NOMO-1 treated with dmso at 0.1 percent for 144 hours (cell line): ENCODE measurements at regions not wholly inside any gene's neighbourhood (a gene's known extent, or its start where the extent isn't known, plus 50 kb on each side); places are given as distances from the start of the nearest gene placed in this dataset.

Source experiments
- DNase-seq: peaks from one replicate; lab custom pipeline; 2025; ENCODE audit not compliant: unreplicated experiment; lab: John Stamatoyannopoulos, UW

DNA sequence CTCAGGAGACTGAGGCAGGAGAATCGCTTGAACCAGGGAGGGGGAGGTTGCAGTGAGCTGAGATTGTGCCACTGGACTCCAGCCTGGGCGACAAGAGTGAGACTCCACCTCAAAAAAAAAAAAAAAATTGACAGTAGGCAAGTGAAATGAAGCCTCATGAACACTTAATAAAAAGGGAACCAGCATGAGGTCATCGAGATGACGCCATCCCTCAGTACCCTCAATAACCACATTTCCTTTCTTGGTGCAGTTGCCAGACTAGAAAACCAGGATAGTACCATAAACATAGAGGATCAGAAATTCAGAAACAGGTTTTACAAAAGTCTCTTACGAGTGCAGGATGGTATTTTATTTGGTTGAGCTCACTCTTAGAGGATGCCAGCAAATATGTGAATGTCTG lies 584.1 kb downstream of the MAFB start:
- no peak for DNase-seq

DNA sequence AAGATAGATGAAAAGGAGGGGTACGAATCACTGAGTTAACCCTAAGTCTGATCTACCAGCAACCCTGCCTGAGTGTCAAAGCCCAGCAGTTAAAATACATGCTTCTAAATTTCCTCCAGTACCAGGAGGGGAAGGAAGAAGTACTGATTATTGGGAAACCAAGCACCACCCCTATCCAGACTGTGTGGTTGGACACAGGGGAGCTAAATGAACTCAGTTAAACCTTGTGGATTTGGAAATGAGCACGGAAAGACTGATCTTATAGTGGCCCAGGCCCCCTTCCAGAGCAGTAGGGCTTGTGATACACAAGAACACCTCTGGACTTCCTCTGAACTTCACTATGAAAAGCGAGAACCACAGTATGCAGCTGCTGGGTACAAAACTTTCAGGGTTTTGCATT lies 585.6 kb downstream of the MAFB start:
- no peak for DNase-seq

DNA sequence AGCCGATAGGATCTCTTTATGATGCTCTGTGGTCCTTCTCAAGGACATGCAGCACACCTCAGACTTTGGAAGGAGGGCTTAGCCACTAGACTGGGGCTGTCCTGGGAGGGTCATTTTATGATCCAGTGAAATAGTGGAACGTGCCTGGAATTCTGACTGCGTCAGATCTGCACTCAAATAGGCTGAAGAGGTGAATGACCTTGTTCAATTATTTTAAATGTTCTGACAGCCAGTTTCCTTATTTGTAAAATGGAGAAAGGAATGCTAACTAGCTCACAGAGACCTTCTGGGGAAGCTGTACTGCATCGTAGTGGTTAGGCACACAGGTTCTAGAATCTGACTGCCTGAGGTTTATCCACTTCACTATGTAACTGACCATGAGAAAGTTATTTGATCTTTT lies 587.5 kb downstream of the MAFB start:
- no peak for DNase-seq

DNA sequence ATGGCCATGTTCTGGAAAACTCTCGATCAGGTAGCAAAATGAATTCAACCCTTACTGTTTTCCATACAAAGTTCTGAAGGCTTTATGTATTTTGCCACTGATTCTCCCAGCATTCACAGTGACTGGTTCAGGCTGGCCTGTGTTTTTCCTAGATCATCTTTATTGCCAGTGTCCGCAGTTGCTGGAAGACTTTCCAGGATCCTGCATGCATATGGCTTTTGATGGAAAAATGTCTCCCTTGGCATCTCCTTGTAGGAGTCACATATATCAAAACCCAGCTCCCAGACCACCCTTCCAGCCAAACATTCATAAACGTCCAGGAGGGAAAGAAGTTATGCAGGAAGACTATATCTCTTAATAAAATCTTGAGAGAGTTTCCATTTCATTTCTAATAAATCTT lies 588.8 kb downstream of the MAFB start:
- DNase-seq: no peak

DNA sequence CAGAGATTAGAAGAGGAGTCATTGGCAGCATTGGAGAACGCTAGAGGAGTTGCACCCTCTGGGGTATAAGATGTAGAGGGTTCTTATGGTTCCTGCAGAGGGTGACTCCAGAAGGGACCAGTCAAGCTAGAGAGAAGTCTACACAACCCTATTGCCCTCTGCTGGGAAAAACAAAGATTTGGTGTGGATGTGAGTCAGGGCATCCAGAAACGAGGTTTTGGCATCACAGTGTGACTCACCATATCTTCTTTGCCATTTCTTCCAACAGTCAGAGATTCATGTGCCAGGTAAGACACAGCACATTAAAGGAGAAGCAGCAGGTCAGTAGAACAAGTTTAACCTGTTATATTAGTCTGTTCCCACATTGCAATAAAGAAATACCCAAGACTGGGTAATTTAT lies 598.8 kb downstream of the MAFB start:
- DNase-seq: no peak

DNA sequence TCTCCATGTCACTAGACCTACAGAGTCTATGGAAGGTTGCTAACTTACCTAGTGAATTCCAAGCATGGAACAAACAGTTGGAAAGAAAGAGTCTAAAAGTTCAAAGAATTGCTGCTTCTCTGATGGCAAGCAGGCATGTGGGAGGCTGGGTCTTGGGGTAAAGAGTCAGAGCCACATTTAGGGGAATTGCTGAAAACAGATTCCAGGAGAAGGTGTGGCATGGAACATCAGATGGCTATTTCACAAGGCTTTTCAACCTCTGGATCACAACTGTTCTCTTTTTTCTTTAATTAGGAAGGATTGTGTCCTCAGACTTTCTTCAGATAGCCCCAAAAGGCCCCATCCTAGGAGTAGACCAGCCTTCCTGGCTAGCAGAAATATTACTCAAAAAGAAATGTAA lies 601.5 kb downstream of the MAFB start:
- no peak for DNase-seq

DNA sequence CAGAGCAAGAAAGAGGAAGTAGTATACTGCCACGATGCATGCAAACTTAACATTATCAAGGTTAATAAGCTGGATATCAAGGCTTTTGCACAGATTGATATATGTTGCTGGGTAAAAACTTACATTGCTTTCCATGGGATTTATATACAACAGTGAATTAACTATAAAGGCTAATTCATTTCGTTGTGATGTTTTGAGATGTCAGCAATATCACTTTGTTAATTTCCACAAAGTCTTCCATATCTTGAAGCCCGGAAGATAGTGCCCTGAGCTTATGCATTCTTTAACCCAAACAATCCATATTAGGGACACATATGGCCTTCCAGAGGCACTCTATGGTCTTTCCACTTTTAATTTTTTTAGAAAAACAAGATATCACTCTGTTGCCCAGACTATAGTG lies 603.5 kb downstream of the MAFB start:
- DNase-seq: no peak

DNA sequence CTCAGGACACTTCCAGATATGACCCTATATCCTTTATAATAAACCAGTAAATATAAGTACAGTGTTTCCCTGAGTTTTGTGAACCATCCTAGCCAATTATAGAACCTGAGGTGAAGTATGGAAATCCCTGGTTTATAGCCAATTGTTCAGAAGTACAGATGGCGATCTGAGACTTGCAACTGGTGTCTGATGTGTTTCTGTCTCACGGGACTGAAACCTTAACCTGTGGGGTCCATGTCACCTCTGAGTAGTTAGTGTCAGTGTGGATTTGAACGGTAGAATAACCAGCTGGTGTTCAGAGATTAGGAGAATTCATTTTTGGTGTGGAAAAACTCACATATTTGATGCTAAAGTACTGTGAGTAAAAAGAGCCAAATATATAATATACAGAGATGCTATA lies 606.6 kb downstream of the MAFB start:
- DNase-seq: no peak

DNA sequence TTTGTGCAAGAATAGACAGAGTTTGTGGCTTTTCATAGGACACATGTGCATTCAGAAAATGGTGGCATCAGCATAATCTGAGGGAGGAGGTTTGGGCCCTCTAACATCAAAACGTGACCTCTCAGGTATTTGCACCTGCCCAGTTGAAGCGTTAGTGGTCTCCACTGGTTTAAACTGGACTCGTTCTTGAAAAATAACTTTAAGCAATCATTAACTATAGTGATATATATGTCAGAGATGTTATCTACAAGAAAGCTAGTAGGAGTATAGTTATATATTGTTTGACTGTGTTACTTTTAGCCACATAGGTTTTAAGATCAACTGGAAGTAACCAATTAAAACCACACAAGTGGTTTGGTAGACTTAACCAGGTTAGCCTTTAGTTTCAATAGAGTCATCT lies 607.4 kb downstream of the MAFB start:
- DNase-seq: no peak

DNA sequence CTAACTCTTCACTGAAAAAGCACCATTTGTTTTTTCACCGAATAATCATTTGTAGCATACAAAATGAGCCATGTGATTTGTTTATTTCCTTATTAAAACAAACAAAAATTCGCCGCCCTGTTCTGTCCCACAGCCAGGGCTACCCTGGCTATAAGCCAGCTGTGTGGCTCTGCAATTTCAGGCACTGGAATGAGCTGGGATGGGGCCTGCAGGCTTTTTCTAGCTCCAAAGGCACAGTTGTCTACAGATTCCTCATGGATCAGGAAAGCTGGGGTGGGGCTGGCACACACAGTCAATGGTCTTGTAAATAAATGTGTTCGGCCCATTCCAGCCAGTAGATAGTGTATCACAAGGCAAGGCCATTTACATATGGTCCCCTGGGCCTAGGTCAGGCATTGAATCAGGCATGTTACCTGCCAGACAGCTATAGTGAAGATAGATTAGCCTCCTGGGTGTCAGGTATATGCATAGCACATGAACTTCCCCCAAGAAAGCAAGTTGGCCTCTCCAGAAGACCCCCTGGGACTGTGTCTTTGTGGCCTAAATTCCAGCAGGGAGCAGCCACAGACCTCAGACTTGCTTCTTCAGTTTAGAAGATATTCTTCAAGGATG lies 608.9 kb downstream of the MAFB start:
- DNase-seq: no peak

DNA sequence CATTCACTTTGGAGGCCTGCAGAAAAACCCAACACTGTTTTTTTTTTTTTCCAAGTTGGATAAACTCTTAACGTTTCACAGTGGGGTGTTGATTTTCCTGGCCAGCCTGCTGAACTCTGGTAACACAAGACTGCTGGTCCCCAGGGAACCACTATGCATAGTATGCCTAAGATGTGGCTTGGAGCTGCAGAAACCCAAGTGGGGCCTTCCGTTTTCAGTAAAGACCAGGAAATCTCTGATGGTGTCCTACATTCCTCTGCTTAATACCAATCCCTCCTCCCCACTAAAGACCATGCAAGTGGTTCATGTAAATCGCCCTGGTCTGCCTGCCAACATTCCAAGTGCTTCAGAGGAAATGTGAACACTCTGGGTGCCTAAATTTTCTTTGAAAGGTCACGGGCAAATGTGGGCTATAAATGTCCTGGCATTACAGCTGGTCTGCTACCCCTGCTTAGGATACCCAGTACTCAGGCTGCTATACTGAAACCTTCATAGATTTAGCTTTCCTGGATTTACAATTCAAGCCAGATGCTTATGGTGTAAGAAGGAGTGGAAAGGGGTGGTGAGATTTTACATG lies 615.4 kb downstream of the MAFB start:
- no peak for DNase-seq

DNA sequence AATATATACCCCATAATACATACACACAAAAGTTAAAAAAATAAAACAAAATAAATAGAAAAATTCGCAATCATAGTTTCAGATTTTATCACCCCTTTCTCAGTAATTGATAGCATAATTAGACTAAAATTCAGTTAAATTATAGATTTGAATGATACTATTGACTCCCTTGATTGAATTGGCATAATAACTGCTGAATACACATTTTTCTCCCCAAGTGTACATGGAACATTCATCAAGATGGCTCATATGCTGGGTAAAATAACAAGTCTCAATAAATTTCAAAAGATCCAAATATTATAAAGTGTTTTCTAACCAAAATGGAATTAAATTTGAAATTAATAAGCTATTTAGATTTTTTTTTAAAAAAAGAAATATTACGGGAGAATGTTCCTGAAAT lies 616.1 kb downstream of the MAFB start:
- DNase-seq: no peak

DNA sequence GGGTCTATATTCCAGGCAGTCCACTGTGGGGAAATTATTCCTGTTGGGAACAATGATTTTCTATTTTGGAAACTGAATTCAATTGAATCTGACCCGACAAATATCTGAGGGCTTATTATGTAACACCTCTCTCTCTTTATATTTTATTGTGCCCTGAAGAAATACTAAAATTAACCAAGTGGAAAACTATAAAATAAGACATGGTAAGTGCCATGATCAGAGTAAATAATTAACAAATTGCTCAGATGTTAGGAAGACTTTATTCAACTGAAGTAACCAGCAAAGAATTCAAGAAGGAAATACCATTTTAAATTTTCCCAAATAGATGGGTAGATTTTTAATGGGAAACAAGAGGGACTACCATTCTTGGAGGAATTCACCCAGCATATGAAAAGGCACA lies 632.9 kb downstream of the MAFB start:
- DNase-seq: no peak

DNA sequence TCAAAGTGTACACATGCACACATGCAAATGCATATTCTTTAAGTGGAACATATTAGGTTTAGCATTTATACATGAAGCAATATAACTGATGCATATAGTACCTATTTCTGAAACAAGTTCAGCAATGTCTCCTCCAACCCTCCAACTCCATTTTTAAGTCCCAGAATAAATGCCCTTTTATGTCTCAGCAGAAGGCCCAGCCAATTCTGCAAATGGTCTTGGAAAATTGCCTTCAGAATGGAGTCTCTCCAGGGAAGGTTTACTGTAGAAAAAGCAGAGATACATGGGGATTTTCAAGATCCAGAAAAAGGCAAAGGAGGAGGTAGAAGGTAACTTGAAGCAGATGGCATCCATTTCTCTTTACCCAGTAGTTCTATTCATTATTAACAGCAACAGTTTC lies 633.3 kb downstream of the MAFB start:
- DNase-seq: no peak

DNA sequence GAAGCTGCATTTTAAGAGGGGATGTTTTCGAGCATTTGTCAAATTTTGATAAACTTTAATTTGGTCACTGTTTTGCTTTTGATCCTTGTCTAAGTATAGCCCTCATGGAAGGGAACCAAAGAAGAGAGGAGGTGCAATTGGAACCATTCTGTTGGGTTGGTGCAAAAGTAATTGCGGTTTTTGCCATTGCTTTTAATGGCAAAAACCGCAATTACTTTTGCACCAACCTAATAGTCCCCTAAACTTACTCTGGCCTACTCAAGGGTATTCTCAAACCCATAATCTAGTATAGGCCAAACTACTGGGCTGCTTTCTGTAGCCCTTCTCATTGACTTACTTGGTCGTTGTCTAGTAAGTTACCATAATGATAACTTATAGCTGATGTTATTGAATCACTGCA lies 634.7 kb downstream of the MAFB start:
- no peak for DNase-seq

DNA sequence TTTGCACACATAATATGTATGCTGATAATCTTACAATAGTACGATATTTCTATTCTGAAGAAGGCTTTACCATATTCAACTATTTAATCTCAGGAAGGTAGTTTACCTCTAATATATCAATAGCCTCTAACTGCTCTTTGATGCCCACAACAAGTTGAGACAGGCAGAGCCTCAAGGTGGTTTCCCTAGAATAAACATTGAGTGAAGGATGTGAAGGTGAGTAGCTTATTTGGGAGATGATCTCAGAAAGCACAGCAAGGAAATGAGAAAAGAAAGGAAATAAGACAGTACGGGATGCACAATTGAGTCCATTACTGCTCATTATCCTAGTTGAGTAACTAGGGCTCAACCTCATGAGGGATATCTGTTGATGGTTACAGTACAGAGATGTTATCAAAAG lies 638.4 kb downstream of the MAFB start:
- DNase-seq: no peak

DNA sequence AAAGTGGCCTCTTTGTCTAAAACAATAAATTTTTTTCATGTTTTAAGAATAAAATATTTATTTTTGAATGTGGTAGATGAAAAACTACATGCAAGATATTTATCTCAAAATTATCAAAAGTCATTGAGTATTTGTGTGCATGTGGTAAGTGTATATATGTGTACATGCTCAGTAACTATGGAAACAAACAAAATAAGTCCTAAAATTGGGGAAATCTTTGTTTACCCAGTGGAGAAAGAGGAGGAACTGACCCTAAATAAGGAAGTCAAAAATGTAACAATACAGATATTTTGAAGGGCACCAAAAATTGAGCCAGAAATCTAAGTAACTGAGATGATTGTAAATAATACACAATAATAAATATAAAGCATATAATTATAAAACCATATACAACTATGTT lies 639.2 kb downstream of the MAFB start:
- DNase-seq: no peak

DNA sequence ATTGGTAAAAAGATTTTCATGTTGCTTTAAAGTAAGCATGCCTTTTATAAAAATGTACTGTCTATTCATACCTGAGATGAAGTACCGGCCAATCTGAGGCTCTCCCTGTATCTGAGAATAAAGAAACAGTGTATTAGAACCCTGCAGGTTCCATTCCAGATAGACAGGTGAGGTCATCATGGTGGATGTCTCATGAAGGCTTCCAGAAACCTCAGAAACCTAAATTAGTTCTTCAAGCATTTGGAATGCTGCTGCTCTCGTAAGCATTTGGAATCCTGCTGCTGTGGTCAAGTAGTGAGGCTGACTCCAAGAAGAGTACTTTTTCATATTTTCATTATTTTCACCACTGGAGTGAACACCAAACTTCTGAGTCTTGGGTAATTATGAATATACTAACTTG lies 642.3 kb downstream of the MAFB start:
- DNase-seq: no peak

DNA sequence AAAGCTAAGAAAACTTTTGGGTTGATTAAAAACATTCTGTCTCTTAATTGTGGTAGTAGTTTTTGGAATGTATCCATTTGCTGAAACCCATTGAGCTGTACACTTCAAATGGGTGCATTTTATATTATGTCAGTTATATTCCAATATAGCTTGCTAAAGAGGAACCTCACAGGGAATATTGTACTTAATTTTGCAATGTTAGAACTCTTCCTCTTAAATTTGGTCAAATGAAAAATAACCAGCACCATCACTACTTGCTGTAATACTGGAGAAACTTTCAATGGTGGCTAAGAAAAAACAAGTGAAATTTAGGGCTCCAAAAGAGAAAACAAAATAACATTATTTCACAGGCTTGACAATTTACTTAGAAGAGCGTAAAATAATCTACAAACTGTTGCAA lies 651.5 kb downstream of the MAFB start:
- no peak for DNase-seq

DNA sequence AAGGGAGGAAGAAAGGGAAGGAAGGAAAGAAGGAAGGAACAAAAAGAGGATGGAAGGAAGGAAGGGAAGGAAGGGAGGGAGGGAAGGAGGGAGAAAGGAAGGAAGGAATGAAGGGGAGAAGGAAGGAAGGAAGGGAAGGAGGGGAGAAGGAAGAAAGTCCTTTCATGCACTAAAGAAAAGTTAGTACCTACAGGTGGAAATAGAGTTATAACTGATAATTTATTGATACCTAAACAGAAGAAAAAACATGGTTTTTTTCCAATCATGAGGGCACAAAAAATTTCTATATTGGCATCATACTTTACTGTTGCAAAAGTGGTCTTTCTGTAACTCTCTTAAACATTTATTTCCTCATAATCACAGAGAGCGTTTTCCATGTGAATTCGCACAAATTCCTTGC lies 659.4 kb downstream of the MAFB start:
- DNase-seq: no peak

DNA sequence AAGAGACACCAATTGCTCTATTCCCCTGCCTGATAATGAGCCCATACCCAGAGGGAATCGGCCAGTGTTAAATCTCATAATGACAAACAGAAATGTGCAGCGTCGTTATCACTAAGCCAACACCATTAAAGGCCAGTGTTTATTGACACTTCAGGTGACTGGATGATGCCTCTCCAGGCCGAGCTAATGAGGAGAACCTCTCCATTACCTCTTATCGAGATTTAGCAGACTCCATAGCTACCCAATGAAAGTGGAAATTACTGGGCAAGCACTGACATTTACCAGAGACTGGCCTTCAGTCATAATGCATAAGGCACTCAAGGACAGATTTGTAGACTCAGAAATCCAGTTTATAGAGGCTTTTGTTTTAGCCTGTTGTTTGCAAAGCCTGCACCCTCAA lies 669.5 kb downstream of the MAFB start:
- DNase-seq: no peak

DNA sequence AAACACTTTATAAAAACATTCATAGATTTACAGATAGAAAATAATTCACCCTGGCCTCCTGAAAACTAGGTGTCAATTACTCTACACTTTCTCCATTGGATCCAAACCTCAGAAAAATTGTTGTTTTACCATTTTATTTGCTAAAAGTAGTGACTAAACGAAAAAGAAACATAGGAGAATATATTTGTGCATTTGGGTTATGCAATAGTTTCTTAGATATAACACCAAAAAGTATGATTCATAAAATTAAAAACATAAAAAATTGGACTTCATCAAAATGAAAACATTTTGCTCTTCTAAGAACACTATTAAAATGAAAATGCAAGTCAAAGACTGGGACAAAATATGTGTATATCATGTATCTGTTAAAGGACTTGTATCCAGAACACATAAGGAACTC lies 671.3 kb downstream of the MAFB start:
- no peak for DNase-seq

DNA sequence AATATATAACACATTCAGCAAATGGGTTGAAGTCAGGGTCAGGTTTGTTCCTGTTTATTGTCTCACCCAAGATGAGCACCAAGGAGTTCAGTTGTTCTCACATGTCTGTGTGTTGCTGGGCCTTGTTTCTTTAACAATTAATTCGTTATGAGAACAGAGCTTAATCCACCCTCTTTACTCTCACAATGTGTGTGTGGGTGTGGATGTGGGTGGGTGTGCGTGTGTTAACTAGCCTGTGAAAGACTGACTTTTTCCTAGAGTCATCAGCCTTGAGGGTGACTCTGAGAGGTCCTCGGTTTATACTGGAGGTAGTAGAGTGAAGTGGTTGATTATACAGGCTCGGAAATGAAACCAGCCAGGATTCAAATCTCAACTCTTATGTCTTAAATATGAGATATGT lies 672.1 kb downstream of the MAFB start:
- no peak for DNase-seq

DNA sequence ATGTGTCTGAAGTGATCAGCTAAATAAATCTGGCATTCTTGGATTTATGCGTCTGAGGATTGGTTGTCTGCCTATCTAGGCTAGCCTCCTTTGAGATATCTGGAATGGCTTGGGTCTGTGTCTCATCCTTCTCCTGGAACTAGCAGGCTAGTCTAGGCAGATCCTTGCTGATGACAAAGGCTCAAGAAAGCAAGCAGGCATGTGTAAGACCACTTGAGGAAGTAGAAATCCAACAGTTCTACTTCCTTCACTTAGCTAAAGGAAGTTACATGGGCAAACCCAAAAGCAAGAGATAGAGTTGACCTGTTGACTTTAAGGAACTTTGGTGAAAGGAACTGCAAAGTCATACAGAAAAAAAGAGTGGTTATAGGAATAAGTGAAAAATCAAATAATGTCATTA lies 672.6 kb downstream of the MAFB start:
- no peak for DNase-seq
